Keratinocyte (primary cell): ENCODE measurements at regions not wholly inside any gene's neighbourhood (a gene's known extent, or its start where the extent isn't known, plus 50 kb on each side); places are given as distances from the start of the nearest gene placed in this dataset.

Source experiments
- DNase-seq: peaks from one replicate; pipeline ENCODE4 v3.0.0-alpha.2; 2011; ENCODE audit warnings: low read depth, missing footprints, low spot score
- FAIRE-seq: peaks from 2 replicates; lab custom pipeline; 2011; peaks lifted over from hg19 to GRCh38; lab: Jason Lieb, UNC
- H2AFZ ChIP-seq: 2 replicates; pipeline ENCODE4 v1.6.0; 2012; ENCODE audit warnings: low read length, control low read depth, inconsistent platforms; ENCODE audit not compliant: control insufficient read depth
- H3K27ac ChIP-seq: 2 replicates; pipeline ENCODE4 v1.5.1; 2011; ENCODE audit warnings: low read length; ENCODE audit not compliant: control insufficient read depth, insufficient read depth
- H3K27me3 ChIP-seq: 3 replicates; pipeline ENCODE4 v1.6.0; 2011; ENCODE audit warnings: low read length; ENCODE audit not compliant: control insufficient read depth, insufficient read depth; ENCODE audit errors: extremely low read depth
- H3K36me3 ChIP-seq, 2 experiments: 2 replicates in 1 of 2; 3 replicates in 1 of 2; pipeline ENCODE4 v1.5.1; 2011; ENCODE audit warnings: low read length in 2 of 2, mild to moderate bottlenecking in 1 of 2; ENCODE audit not compliant: control insufficient read depth in 2 of 2, insufficient read depth in 2 of 2; ENCODE audit errors: extremely low read depth in 1 of 2
- H3K4me1 ChIP-seq: 3 replicates; pipeline ENCODE4 v1.5.1; 2011; ENCODE audit warnings: low read length; ENCODE audit not compliant: control insufficient read depth, insufficient read depth; ENCODE audit errors: extremely low read depth
- H3K4me2 ChIP-seq: 3 replicates; pipeline ENCODE4 v1.6.0; 2011; ENCODE audit warnings: low read depth, low read length; ENCODE audit not compliant: control insufficient read depth, insufficient read depth; ENCODE audit errors: extremely low read depth
- H3K4me3 ChIP-seq, 3 experiments: fragments of 200-600 bp in 1 of 3; sonication (generic) in 1 of 3; 2 replicates in 2 of 3; 3 replicates in 1 of 3; pipeline ENCODE4 v1.5.1; 2011 to 2016; ENCODE audit warnings: low read length in 3 of 3, mild to moderate bottlenecking in 3 of 3, control low read depth in 2 of 3, inconsistent platforms in 1 of 3, low read depth in 1 of 3, mixed read lengths in 1 of 3, mixed run types in 1 of 3, moderate library complexity in 1 of 3; ENCODE audit not compliant: control insufficient read depth in 2 of 3, insufficient read depth in 2 of 3; ENCODE audit errors: extremely low read depth in 1 of 3
- H3K79me2 ChIP-seq: 2 replicates; pipeline ENCODE4 v1.6.0; 2012; ENCODE audit warnings: low read length; ENCODE audit not compliant: control insufficient read depth, insufficient read depth
- H3K9ac ChIP-seq: 3 replicates; pipeline ENCODE4 v1.6.0; 2011; ENCODE audit warnings: low read length; ENCODE audit not compliant: control insufficient read depth, insufficient read depth; ENCODE audit errors: extremely low read depth
- H3K9me1 ChIP-seq: 3 replicates; pipeline ENCODE4 v1.6.0; 2011; ENCODE audit warnings: low read length; ENCODE audit not compliant: control insufficient read depth, insufficient read depth; ENCODE audit errors: extremely low read depth
- H3K9me3 ChIP-seq: 2 replicates; pipeline ENCODE4 v1.5.1; 2012; ENCODE audit warnings: low read depth, low read length; ENCODE audit not compliant: control insufficient read depth
- H4K20me1 ChIP-seq: 3 replicates; pipeline ENCODE4 v1.6.0; 2011; ENCODE audit warnings: low read length; ENCODE audit not compliant: control insufficient read depth, insufficient read depth; ENCODE audit errors: extremely low read depth
- CTCF ChIP-seq, 3 experiments: IDR thresholded peaks in 1 of 3; conservative IDR thresholded peaks in 1 of 3; optimal IDR thresholded peaks in 1 of 3; 2 replicates in 2 of 3; 3 replicates in 1 of 3; pipeline versions ENCODE3 to v1.5.1; 2011; ENCODE audit warnings: low read length in 3 of 3, mild to moderate bottlenecking in 3 of 3, moderate library complexity in 2 of 3, control low read depth in 1 of 3, inconsistent platforms in 1 of 3; ENCODE audit not compliant: insufficient read depth in 2 of 3; ENCODE audit errors: extremely low read depth in 1 of 3
- EZH2 ChIP-seq: IDR thresholded peaks from one replicate; pipeline ENCODE4 v1.6.1; 2012; ENCODE audit warnings: inconsistent platforms, mild to moderate bottlenecking, low read length, moderate library complexity
- dilution Hi-C: fragments of 300-500 bp; cut with MboI; formaldehyde crosslinking; loops from one replicate; pipeline ENCODE4 v1.7.0; 2020; ENCODE audit warnings: low sequenced_read_pairs; ENCODE audit not compliant: extremely low pct_ligation_motif_present

DNA sequence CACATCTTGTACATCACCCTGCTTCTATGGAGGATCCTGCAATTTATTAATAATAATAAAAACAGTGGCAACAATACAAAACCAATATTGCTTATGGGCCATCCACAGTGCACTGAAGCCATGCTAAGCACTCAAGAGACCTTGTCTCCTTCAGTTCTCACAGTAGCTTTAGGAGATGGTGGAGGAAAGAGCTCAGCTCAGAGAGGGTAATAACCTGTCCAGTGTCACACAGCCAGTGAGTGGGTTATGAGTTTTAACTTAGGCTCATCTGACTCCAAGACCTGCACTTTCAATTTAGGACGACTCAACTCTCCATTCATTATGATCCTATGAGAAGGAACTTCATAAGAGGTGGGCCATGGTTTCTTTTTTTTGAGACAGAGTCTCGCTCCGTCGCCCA is 347.6 kb upstream of the RUNX1 start:
- Histone ChIP-seq H2AFZ (no peak overlapping the region), H3K27me3 (no peaks in the 10 kb centered on the region), H3K9me3 (no peaks in the 10 kb centered on the region), H3K79me2 (no peaks in the 10 kb centered on the region), H3K4me2 (no peak overlapping the region), H3K27ac (no peak overlapping the region), H4K20me1 (no peaks in the 10 kb centered on the region), H3K4me3 (no peak overlapping the region), H3K9ac (no peak overlapping the region), H3K9me1 (no peaks in the 10 kb centered on the region), H3K36me3 (no peaks in the 10 kb centered on the region), H3K4me1 (peaks cover 30% of the 10 kb centered on the region)
- dilution Hi-C loops, result no loop called here
- TF ChIP-seq EZH2 (no peak), CTCF (optimal IDR thresholded peaks at IDR 0.05 in 1 of 3, IDR thresholded peaks at IDR 0.05 in 1 of 3, conservative IDR thresholded peaks at IDR 0.05 in 1 of 3; ENCODE audit: extremely low read depth in 1 of 3, insufficient read depth in 2 of 3, low read length in 3 of 3) (no peak)
- DNase-seq, result no peak
- FAIRE-seq, result no peak

DNA sequence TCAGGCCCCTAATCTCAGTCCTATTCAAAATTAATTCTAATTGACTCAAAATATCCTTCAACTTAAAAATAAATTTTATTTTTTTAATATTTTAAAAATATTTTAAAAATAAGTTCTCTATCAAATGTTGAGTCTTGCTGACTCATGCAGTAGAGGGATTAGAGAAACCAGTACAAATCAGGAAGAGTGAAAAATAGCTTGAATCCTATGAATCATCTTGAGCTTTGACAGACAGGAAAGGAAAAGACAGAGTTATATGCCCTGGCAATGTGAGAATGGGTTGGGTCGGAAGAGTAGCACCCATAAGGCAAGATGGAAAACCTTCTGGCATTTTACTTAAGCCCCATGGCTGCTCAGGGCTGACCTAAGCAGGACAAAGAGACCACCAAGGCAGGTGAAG is 346.6 kb upstream of the RUNX1 start:
- H3K27me3 ChIP-seq, result no peaks in the 10 kb centered on the region
- peaks cover 29% of the 10 kb centered on the region for H3K4me1 ChIP-seq
- peak overlapping the region; percentile 46 for H3K9ac ChIP-seq
- H4K20me1 ChIP-seq, result no peaks in the 10 kb centered on the region
- H3K9me1 ChIP-seq, result no peaks in the 10 kb centered on the region
- H3K36me3 ChIP-seq, result no peaks in the 10 kb centered on the region
- FAIRE-seq (peak; percentile 83), DNase-seq (peak; percentile 32)
- no peak overlapping the region for H3K4me3 ChIP-seq
- H3K79me2 ChIP-seq, result no peaks in the 10 kb centered on the region
- dilution Hi-C loops, result no loop called here
- no peak for TF ChIP-seq EZH2
- TF ChIP-seq CTCF (optimal IDR thresholded peaks at IDR 0.05 in 1 of 3, IDR thresholded peaks at IDR 0.05 in 1 of 3, conservative IDR thresholded peaks at IDR 0.05 in 1 of 3; ENCODE audit: extremely low read depth in 1 of 3, insufficient read depth in 2 of 3, low read length in 3 of 3), result no peak
- H3K27ac ChIP-seq, result peak overlapping the region; percentile 77
- H3K9me3 ChIP-seq, result no peaks in the 10 kb centered on the region
- H2AFZ ChIP-seq, result peak overlapping the region; percentile 73
- H3K4me2 ChIP-seq, result peak overlapping the region; percentile 28
